ENCODE measurements at regions not wholly inside any gene's neighbourhood (a gene's known extent, or its start where the extent isn't known, plus 50 kb on each side); places are given as distances from the start of the nearest gene placed in this dataset.

GRCh38 chr14:51786227-51786626 lies 74.2 kb upstream of the GNG2 start:
- H3K36me3 ChIP-seq (ENCODE audit: control insufficient read depth, insufficient read depth, low read length): no peaks in the 10 kb centered on the region
- CTCF ChIA-PET: interaction anchor here (1.1 kb wide), 1 partner anchor 53 kb away, joined by 3 read pairs; no protein-coding TSS in a partner anchor

GRCh38 chr14:51787352-51787751 lies 73.1 kb upstream of the GNG2 start:
- no peaks in the 10 kb centered on the region for H3K36me3 ChIP-seq (ENCODE audit: control insufficient read depth, insufficient read depth, low read length)
- DNase-seq (ENCODE audit: low read depth): no peak
- no peak for TF ChIP-seq CTCF (IDR thresholded peaks at IDR 0.05; ENCODE audit: insufficient read depth, low read depth, low read length)
- POLR2A ChIA-PET: no interaction called here
- CTCF ChIA-PET: no interaction called here
- H3K27me3 ChIP-seq (ENCODE audit: control insufficient read depth, insufficient read depth, low read length): peaks cover 10% of the 10 kb centered on the region
- H3K4me3 ChIP-seq (ENCODE audit: low read depth, low read length): no peak overlapping the region

More at GRCh38 chr14:51786227-51786626, 74.2 kb upstream of the GNG2 start:
- DNase-seq (ENCODE audit: low read depth): no peak
- TF ChIP-seq CTCF (IDR thresholded peaks at IDR 0.05; ENCODE audit: insufficient read depth, low read depth, low read length): no peak
- no peak overlapping the region for H3K4me3 ChIP-seq (ENCODE audit: low read depth, low read length)
- H3K27me3 ChIP-seq (ENCODE audit: control insufficient read depth, insufficient read depth, low read length): peaks cover 8% of the 10 kb centered on the region
- POLR2A ChIA-PET: no interaction called here

- Histone ChIP-seq H3K4me3 (ENCODE audit: low read depth, low read length) (no peak overlapping the region), H3K36me3 (ENCODE audit: control insufficient read depth, insufficient read depth, low read length) (no peaks in the 10 kb centered on the region), H3K27me3 (ENCODE audit: control insufficient read depth, insufficient read depth, low read length) (peaks cover 10% of the 10 kb centered on the region)
- TF ChIP-seq CTCF (IDR thresholded peaks at IDR 0.05; ENCODE audit: insufficient read depth, low read depth, low read length): no peak
- POLR2A ChIA-PET: no interaction called here
- CTCF ChIA-PET: interaction anchor here (1.4 kb wide), 1 partner anchor 9 kb away, joined by 6 read pairs; no protein-coding TSS in a partner anchor
- DNase-seq (ENCODE audit: low read depth): no peak
Observed at GRCh38 chr14:51789114-51789513, 71.3 kb upstream of the GNG2 start.

GRCh38 chr14:51789596-51789995 lies 70.8 kb upstream of the GNG2 start:
- H3K27me3 ChIP-seq (ENCODE audit: control insufficient read depth, insufficient read depth, low read length): peaks cover 10% of the 10 kb centered on the region
- ChIA-PET CTCF (interaction anchor here (1.4 kb wide), 1 partner anchor 9 kb away, joined by 6 read pairs; no protein-coding TSS in a partner anchor), POLR2A (no interaction called here)
- TF ChIP-seq CTCF (IDR thresholded peaks at IDR 0.05; ENCODE audit: insufficient read depth, low read depth, low read length): no peak
- no peak overlapping the region for H3K4me3 ChIP-seq (ENCODE audit: low read depth, low read length)
- no peak for DNase-seq (ENCODE audit: low read depth)
- no peaks in the 10 kb centered on the region for H3K36me3 ChIP-seq (ENCODE audit: control insufficient read depth, insufficient read depth, low read length)

GRCh38 chr14:51792809-51793208 lies 67.6 kb upstream of the GNG2 start:
- Histone ChIP-seq H3K27me3 (ENCODE audit: control insufficient read depth, insufficient read depth, low read length) (peaks cover 4% of the 10 kb centered on the region), H3K36me3 (ENCODE audit: control insufficient read depth, insufficient read depth, low read length) (no peaks in the 10 kb centered on the region), H3K4me3 (ENCODE audit: low read depth, low read length) (no peak overlapping the region)
- ChIA-PET POLR2A (no interaction called here), CTCF (interaction anchor here (1.0 to 1.6 kb wide), 3 partner anchors 12 to 186 kb away, joined by 4 to 5 read pairs (median 5); no protein-coding TSS in a partner anchor)
- no peak for DNase-seq (ENCODE audit: low read depth)
- TF ChIP-seq CTCF (IDR thresholded peaks at IDR 0.05; ENCODE audit: insufficient read depth, low read depth, low read length): no peak

All from BJ (cell line).